Astrocyte of the spinal cord (primary cell): ENCODE measurements at regions not wholly inside any gene's neighbourhood (a gene's known extent, or its start where the extent isn't known, plus 50 kb on each side); places are given as distances from the start of the nearest gene placed in this dataset.
"Not testable (repeated sequence)": the region's sequence is repeated elsewhere in the genome, so short reads cannot be mapped to it uniquely, and the experiment has no call there.

Experiments used
- DNase-seq: peaks from one replicate; pipeline ENCODE4 v3.0.0; 2011; ENCODE audit warnings: low read depth, low spot score
- H3K4me3 ChIP-seq: 2 replicates; pipeline ENCODE4 v1.5.1; 2011; ENCODE audit warnings: low read depth, mild to moderate bottlenecking, low read length, moderate library complexity
- CTCF ChIP-seq: IDR thresholded peaks from 2 replicates; pipeline ENCODE4 v1.5.1; 2012; ENCODE audit warnings: low read depth, mild to moderate bottlenecking, low read length, inconsistent platforms
- in situ Hi-C: cut with HindIII; loops from 2 replicates; pipeline ENCODE4 v1.10.0; 2017; ENCODE audit warnings: low sequenced_read_pairs

GRCh38 chr2:234363011-234363487, 133.8 kb downstream of the ARL4C start:
- H3K4me3 ChIP-seq, result no peak overlapping the region
- DNase-seq, result peak; percentile 89
- in situ Hi-C loops, result no loop called here
- TF ChIP-seq CTCF, result no peak

GRCh38 chr2:234360313-234360975, 136.4 kb downstream of the ARL4C start:
- peak; percentile 54 for DNase-seq
- in situ Hi-C loops, H3K4me3 ChIP-seq: not testable (repeated sequence)

- TF ChIP-seq CTCF, result no peak
- in situ Hi-C loops, result no loop called here
- no peak overlapping the region for H3K4me3 ChIP-seq
- DNase-seq, result no peak
Measured at GRCh38 chr2:234357666-234358065, 139.2 kb downstream of the ARL4C start.

- no peak overlapping the region for H3K4me3 ChIP-seq
- DNase-seq, result no peak
- no peak for TF ChIP-seq CTCF
- in situ Hi-C loops, result no loop called here
Measured at GRCh38 chr2:234355808-234356365, 141.0 kb downstream of the ARL4C start.

DNA sequence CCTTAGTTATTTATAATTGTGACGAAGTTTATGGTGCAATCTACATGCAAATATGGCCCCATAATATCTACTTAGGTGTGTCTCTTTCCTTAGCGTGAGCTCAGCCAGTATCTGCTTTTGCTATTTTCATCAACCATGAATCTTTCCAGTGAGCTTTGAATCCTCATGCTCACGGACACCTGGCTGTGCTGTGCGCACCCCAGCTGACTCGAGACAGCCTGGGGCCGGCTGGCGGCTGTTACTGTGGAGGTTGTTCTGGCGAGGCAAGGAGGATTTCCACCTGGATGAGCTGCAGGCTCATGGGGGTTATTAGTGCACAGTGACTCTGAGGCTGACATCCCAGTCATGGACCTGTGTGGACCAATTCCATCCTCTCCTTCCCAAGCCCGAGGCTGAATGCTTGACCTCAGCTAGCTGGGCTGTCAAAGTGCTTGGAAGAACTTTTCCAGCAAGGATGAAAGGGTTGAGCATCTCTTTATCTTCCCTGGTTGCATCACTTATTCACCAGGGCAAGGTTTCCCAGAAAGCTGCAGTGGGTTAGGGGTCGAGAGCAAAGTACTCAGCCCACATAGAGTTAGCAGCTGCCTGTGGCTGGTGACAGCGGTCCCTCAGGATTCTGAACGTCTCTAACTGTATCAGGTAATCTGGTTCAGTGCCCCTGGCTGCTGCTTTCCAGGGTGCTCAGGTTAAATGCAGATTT, 141.7 kb downstream of the ARL4C start:
- H3K4me3 ChIP-seq, result no peak overlapping the region
- no peak for TF ChIP-seq CTCF
- no peak for DNase-seq
- in situ Hi-C loops, result no loop called here

DNA sequence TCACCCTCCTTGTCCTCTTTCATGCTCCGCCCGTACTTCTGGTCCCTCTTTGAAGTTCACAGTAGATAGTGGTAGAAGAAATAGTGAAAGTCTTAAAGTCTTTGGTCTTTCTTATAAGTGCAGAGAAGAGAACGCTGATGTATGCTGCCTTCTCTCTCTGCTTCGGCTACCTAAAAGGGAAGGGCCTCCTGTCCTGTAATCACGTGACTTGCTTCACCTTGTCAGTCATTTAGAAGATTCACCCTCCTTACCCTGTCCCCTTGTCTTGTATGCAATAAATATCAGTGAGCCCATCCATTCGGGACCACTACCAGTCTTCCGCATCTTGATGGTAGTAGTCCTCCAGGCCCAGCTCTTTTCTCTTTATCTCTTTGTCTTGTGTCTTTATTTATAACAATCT, 144.6 kb downstream of the ARL4C start:
- in situ Hi-C loops, result no loop called here
- no peak for DNase-seq
- TF ChIP-seq CTCF, result no peak
- H3K4me3 ChIP-seq, result no peak overlapping the region

GRCh38 chr2:234351866-234352265, 145.0 kb downstream of the ARL4C start:
- DNase-seq, in situ Hi-C loops, H3K4me3 ChIP-seq: not testable (repeated sequence)
